ENCODE measurements at regions not wholly inside any gene's neighbourhood (a gene's known extent, or its start where the extent isn't known, plus 50 kb on each side); places are given as distances from the start of the nearest gene placed in this dataset.

GRCh38 chr10:61564444-61564843 is 98.3 kb upstream of the CABCOCO1 start:
- Mint-ChIP-seq H3K27me3 (no peaks in the 10 kb centered on the region), H3K27ac (no peak overlapping the region), H3K4me1 (ENCODE audit: low read depth) (no peaks in the 10 kb centered on the region), H3K9me3 (no peaks in the 10 kb centered on the region), H3K36me3 (ENCODE audit: low read depth) (no peaks in the 10 kb centered on the region), H3K4me3 (no peak overlapping the region)
- CTCF ChIA-PET, result no interaction called here
- no peak overlapping the region for H3K4me3 ChIP-seq (ENCODE audit: low read length)
- intact Hi-C loops (cut with DNase I, micrococcal nuclease), result no loop called here
- POLR2A ChIA-PET, result no interaction called here
- ATAC-seq (ENCODE audit: poor library complexity) (no peak), DNase-seq (no peak)
- H3K27ac ChIP-seq (ENCODE audit: low read depth in 1 of 2, low read length in 2 of 2), result no peak overlapping the region
- H3K4me1 ChIP-seq (ENCODE audit: insufficient read depth, low read length), result no peaks in the 10 kb centered on the region
- no peaks in the 10 kb centered on the region for H3K36me3 ChIP-seq (ENCODE audit: insufficient read depth, low read length)
- no peak for TF ChIP-seq CTCF (IDR thresholded peaks at IDR 0.05)
- no peaks in the 10 kb centered on the region for H3K9me3 ChIP-seq (ENCODE audit: control insufficient read depth in 1 of 2, insufficient read depth in 1 of 2, low read length in 2 of 2)
- no peaks in the 10 kb centered on the region for H3K27me3 ChIP-seq (ENCODE audit: control insufficient read depth in 1 of 2, insufficient read depth in 2 of 2, low read length in 2 of 2)

GRCh38 chr10:61559615-61560014 is 103.1 kb upstream of the CABCOCO1 start:
- intact Hi-C loops (cut with DNase I, micrococcal nuclease), result no loop called here
- Histone ChIP-seq H3K4me1 (ENCODE audit: insufficient read depth, low read length) (no peaks in the 10 kb centered on the region), H3K27ac (ENCODE audit: low read depth in 1 of 2, low read length in 2 of 2) (no peak overlapping the region), H3K27me3 (ENCODE audit: control insufficient read depth in 1 of 2, insufficient read depth in 2 of 2, low read length in 2 of 2) (no peaks in the 10 kb centered on the region), H3K9me3 (ENCODE audit: control insufficient read depth in 1 of 2, insufficient read depth in 1 of 2, low read length in 2 of 2) (no peaks in the 10 kb centered on the region), H3K4me3 (ENCODE audit: low read length) (no peak overlapping the region), H3K36me3 (ENCODE audit: insufficient read depth, low read length) (no peaks in the 10 kb centered on the region)
- no peaks in the 10 kb centered on the region for H3K27me3 Mint-ChIP-seq
- TF ChIP-seq CTCF (IDR thresholded peaks at IDR 0.05), result no peak
- ChIA-PET CTCF (no interaction called here), POLR2A (no interaction called here)
- H3K9me3 Mint-ChIP-seq, result no peaks in the 10 kb centered on the region
- no peak for ATAC-seq (ENCODE audit: poor library complexity)
- no peak overlapping the region for H3K27ac Mint-ChIP-seq
- no peaks in the 10 kb centered on the region for H3K4me1 Mint-ChIP-seq (ENCODE audit: low read depth)
- no peak for DNase-seq
- H3K4me3 Mint-ChIP-seq, result no peak overlapping the region
- H3K36me3 Mint-ChIP-seq (ENCODE audit: low read depth), result no peaks in the 10 kb centered on the region

- no peak for ATAC-seq (ENCODE audit: poor library complexity)
- H3K9me3 ChIP-seq (ENCODE audit: control insufficient read depth in 1 of 2, insufficient read depth in 1 of 2, low read length in 2 of 2), result no peaks in the 10 kb centered on the region
- H3K36me3 ChIP-seq (ENCODE audit: insufficient read depth, low read length), result no peaks in the 10 kb centered on the region
- Mint-ChIP-seq H3K9me3 (no peaks in the 10 kb centered on the region), H3K4me3 (no peak overlapping the region), H3K27me3 (no peaks in the 10 kb centered on the region), H3K27ac (no peak overlapping the region), H3K4me1 (ENCODE audit: low read depth) (no peaks in the 10 kb centered on the region), H3K36me3 (ENCODE audit: low read depth) (no peaks in the 10 kb centered on the region)
- H3K27ac ChIP-seq (ENCODE audit: low read depth in 1 of 2, low read length in 2 of 2), result no peak overlapping the region
- DNase-seq, result no peak
- CTCF ChIA-PET, result no interaction called here
- H3K4me3 ChIP-seq (ENCODE audit: low read length), result no peak overlapping the region
- no peaks in the 10 kb centered on the region for H3K4me1 ChIP-seq (ENCODE audit: insufficient read depth, low read length)
- H3K27me3 ChIP-seq (ENCODE audit: control insufficient read depth in 1 of 2, insufficient read depth in 2 of 2, low read length in 2 of 2), result no peaks in the 10 kb centered on the region
- intact Hi-C loops (cut with DNase I, micrococcal nuclease), result no loop called here
- POLR2A ChIA-PET, result no interaction called here
- TF ChIP-seq CTCF (IDR thresholded peaks at IDR 0.05), result no peak
Observed at GRCh38 chr10:61558188-61558587, 104.5 kb upstream of the CABCOCO1 start.
